HUES64 (cell line): ENCODE measurements at regions not wholly inside any gene's neighbourhood (a gene's known extent, or its start where the extent isn't known, plus 50 kb on each side); places are given as distances from the start of the nearest gene placed in this dataset.

Experiments used
- H3K27ac ChIP-seq: 2 replicates; pipeline ENCODE4 v1.7.0; 2013; ENCODE audit warnings: low read depth, low read length, inconsistent platforms
- H3K27me3 ChIP-seq: 2 replicates; pipeline ENCODE4 v1.6.1; 2013; ENCODE audit warnings: mild to moderate bottlenecking, low read length; ENCODE audit not compliant: insufficient read depth
- H3K36me3 ChIP-seq: 2 replicates; pipeline ENCODE4 v1.6.1; 2013; ENCODE audit warnings: mild to moderate bottlenecking, low read length; ENCODE audit not compliant: insufficient read depth
- H3K4me1 ChIP-seq: 2 replicates; pipeline ENCODE4 v1.6.1; 2013; ENCODE audit warnings: mild to moderate bottlenecking, low read length, moderate library complexity; ENCODE audit not compliant: insufficient read depth
- H3K4me3 ChIP-seq: 2 replicates; pipeline ENCODE4 v1.5.1; 2013; ENCODE audit warnings: mild to moderate bottlenecking, low read length, moderate library complexity
- H3K9ac ChIP-seq: 2 replicates; pipeline ENCODE4 v1.6.1; 2013; ENCODE audit warnings: mild to moderate bottlenecking, low read depth, low read length
- H3K9me3 ChIP-seq: 2 replicates; pipeline ENCODE4 v1.6.1; 2013; ENCODE audit warnings: low read depth, low read length; ENCODE audit not compliant: insufficient read depth
- WGBS: fragments of 150-250, 120-280 bp; methylation state at CpG from one replicate; pipeline ENCODE4 v1.1.7; 2013; ENCODE audit warnings: missing lambda C conversion rate; 5-methylcytosine and 5-hydroxymethylcytosine counted together

- Histone ChIP-seq H3K9me3 (peaks cover 5% of the 10 kb centered on the region; the same call in 1 of the 2 replicates), H3K9ac (no peak overlapping the region), H3K4me3 (no peak overlapping the region), H3K4me1 (peaks cover 6% of the 10 kb centered on the region; the same call in 1 of the 2 replicates), H3K27ac (no peak overlapping the region), H3K36me3 (no peaks in the 10 kb centered on the region), H3K27me3 (no peaks in the 10 kb centered on the region)
- 71% methylated on average over 6 of the region's 6 CpGs for WGBS
Observed at GRCh38 chr5:126263591-126264184, 159.5 kb upstream of the GRAMD2B start.

GRCh38 chr5:126265917-126266316 is 157.3 kb upstream of the GRAMD2B start:
- no peaks in the 10 kb centered on the region for H3K36me3 ChIP-seq
- H3K9ac ChIP-seq, result no peak overlapping the region
- peaks cover 5% of the 10 kb centered on the region; the same call in 1 of the 2 replicates for H3K9me3 ChIP-seq
- H3K27ac ChIP-seq, result no peak overlapping the region
- peaks cover 6% of the 10 kb centered on the region; the same call in 1 of the 2 replicates for H3K4me1 ChIP-seq
- H3K27me3 ChIP-seq, result no peaks in the 10 kb centered on the region
- WGBS, result 73% methylated on average over 4 of the region's 4 CpGs
- no peak overlapping the region for H3K4me3 ChIP-seq

GRCh38 chr5:126267438-126267837 is 155.8 kb upstream of the GRAMD2B start:
- H3K4me1 ChIP-seq, result peaks cover 6% of the 10 kb centered on the region; the same call in 1 of the 2 replicates
- H3K9me3 ChIP-seq, result peaks cover 5% of the 10 kb centered on the region; the same call in 1 of the 2 replicates
- H3K27me3 ChIP-seq, result no peaks in the 10 kb centered on the region
- H3K9ac ChIP-seq, result no peak overlapping the region
- no peak overlapping the region for H3K4me3 ChIP-seq
- H3K36me3 ChIP-seq, result no peaks in the 10 kb centered on the region
- 88% methylated on average over 4 of the region's 4 CpGs for WGBS
- H3K27ac ChIP-seq, result no peak overlapping the region

- H3K27ac ChIP-seq, result no peak overlapping the region
- peaks cover 5% of the 10 kb centered on the region; the same call in 1 of the 2 replicates for H3K9me3 ChIP-seq
- WGBS, result 92% methylated on average over 3 of the region's 3 CpGs
- H3K4me1 ChIP-seq, result peaks cover 5% of the 10 kb centered on the region; the same call in 1 of the 2 replicates
- H3K36me3 ChIP-seq, result no peaks in the 10 kb centered on the region
- no peak overlapping the region for H3K4me3 ChIP-seq
- no peaks in the 10 kb centered on the region for H3K27me3 ChIP-seq
- no peak overlapping the region for H3K9ac ChIP-seq
Observed at GRCh38 chr5:126268697-126269315, 154.4 kb upstream of the GRAMD2B start.

- no peaks in the 10 kb centered on the region for H3K36me3 ChIP-seq
- peaks cover 5% of the 10 kb centered on the region; the same call in 1 of the 2 replicates for H3K9me3 ChIP-seq
- H3K27ac ChIP-seq, result no peak overlapping the region
- H3K9ac ChIP-seq, result no peak overlapping the region
- no peaks in the 10 kb centered on the region for H3K4me1 ChIP-seq
- H3K4me3 ChIP-seq, result no peak overlapping the region
- WGBS, result 89% methylated on average over 1 of the region's 1 CpG
- H3K27me3 ChIP-seq, result no peaks in the 10 kb centered on the region
Observed at GRCh38 chr5:126269511-126269910, 153.7 kb upstream of the GRAMD2B start.

- no peaks in the 10 kb centered on the region for H3K27me3 ChIP-seq
- H3K27ac ChIP-seq, result no peak overlapping the region
- no peaks in the 10 kb centered on the region for H3K9me3 ChIP-seq
- H3K4me1 ChIP-seq, result no peaks in the 10 kb centered on the region
- WGBS, result 95% methylated on average over 3 of the region's 3 CpGs
- no peak overlapping the region for H3K9ac ChIP-seq
- H3K4me3 ChIP-seq, result no peak overlapping the region
- no peaks in the 10 kb centered on the region for H3K36me3 ChIP-seq
Observed at GRCh38 chr5:126271141-126271540, 152.1 kb upstream of the GRAMD2B start.

- H3K9me3 ChIP-seq, result no peaks in the 10 kb centered on the region
- no peaks in the 10 kb centered on the region for H3K36me3 ChIP-seq
- WGBS, result 92% methylated on average over 2 of the region's 2 CpGs
- no peaks in the 10 kb centered on the region for H3K27me3 ChIP-seq
- H3K4me1 ChIP-seq, result no peaks in the 10 kb centered on the region
- no peak overlapping the region for H3K4me3 ChIP-seq
- no peak overlapping the region for H3K9ac ChIP-seq
- H3K27ac ChIP-seq, result no peak overlapping the region
Observed at GRCh38 chr5:126274076-126274762, 149.0 kb upstream of the GRAMD2B start.

GRCh38 chr5:126274763-126275125 is 148.5 kb upstream of the GRAMD2B start:
- Histone ChIP-seq H3K27me3 (no peaks in the 10 kb centered on the region), H3K36me3 (no peaks in the 10 kb centered on the region), H3K4me1 (no peaks in the 10 kb centered on the region), H3K27ac (no peak overlapping the region), H3K9me3 (no peaks in the 10 kb centered on the region), H3K9ac (no peak overlapping the region), H3K4me3 (no peak overlapping the region)
- WGBS, result 92% methylated on average over 3 of the region's 3 CpGs

GRCh38 chr5:126277762-126278161 is 145.4 kb upstream of the GRAMD2B start:
- H3K27ac ChIP-seq, result no peak overlapping the region
- no peaks in the 10 kb centered on the region for H3K36me3 ChIP-seq
- no peaks in the 10 kb centered on the region for H3K4me1 ChIP-seq
- H3K9me3 ChIP-seq, result no peaks in the 10 kb centered on the region
- no peaks in the 10 kb centered on the region for H3K27me3 ChIP-seq
- no peak overlapping the region for H3K4me3 ChIP-seq
- no peak overlapping the region for H3K9ac ChIP-seq

GRCh38 chr5:126280343-126280742 is 142.9 kb upstream of the GRAMD2B start:
- no peaks in the 10 kb centered on the region for H3K27me3 ChIP-seq
- 75% methylated on average over 1 of the region's 1 CpG for WGBS
- H3K4me3 ChIP-seq, result no peak overlapping the region
- no peaks in the 10 kb centered on the region for H3K9me3 ChIP-seq
- no peak overlapping the region for H3K9ac ChIP-seq
- H3K27ac ChIP-seq, result no peak overlapping the region
- H3K36me3 ChIP-seq, result no peaks in the 10 kb centered on the region
- no peaks in the 10 kb centered on the region for H3K4me1 ChIP-seq

- no peak overlapping the region for H3K27ac ChIP-seq
- H3K9ac ChIP-seq, result no peak overlapping the region
- no peaks in the 10 kb centered on the region for H3K4me1 ChIP-seq
- H3K9me3 ChIP-seq, result no peaks in the 10 kb centered on the region
- H3K27me3 ChIP-seq, result no peaks in the 10 kb centered on the region
- no peaks in the 10 kb centered on the region for H3K36me3 ChIP-seq
- no peak overlapping the region for H3K4me3 ChIP-seq
Observed at GRCh38 chr5:126280846-126281245, 142.4 kb upstream of the GRAMD2B start.
